ENCODE measurements at regions not wholly inside any gene's neighbourhood (a gene's known extent, or its start where the extent isn't known, plus 50 kb on each side); places are given as distances from the start of the nearest gene placed in this dataset.
"Not testable (repeated sequence)": the region's sequence is repeated elsewhere in the genome, so short reads cannot be mapped to it uniquely, and the experiment has no call there.

DNA sequence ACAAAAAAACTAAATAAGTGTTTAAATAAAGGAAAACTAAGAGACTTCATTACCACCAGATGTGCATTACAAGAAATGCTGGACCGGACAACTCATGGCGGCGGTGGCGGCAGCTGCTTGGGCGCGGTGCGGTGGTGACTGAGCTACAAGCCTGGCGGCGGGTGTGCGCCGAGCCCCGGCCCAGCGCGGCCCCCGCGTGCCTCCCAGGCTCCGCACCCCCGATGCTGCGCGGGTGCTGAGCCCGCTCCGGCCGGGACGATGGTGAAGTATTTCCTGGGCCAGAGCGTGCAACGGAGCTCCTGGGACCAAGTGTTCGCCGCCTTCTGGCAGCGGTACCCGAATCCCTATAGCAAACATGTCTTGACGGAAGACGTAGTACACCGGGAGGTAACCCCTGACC lies 52.2 kb upstream of the RCOR3 start:
- Histone ChIP-seq H3K27ac (no peak overlapping the region), H3K4me1 (replicated peaks) (no peaks in the 10 kb centered on the region), H3K27me3 (replicated peaks) (no peaks in the 10 kb centered on the region), H3K9me3 (replicated peaks) (0 out of 2 replicates have a peak, but pooled peaks cover 5% of the 10 kb centered on the region), H3K4me3 (no peak overlapping the region), H3K36me3 (no peaks in the 10 kb centered on the region)
- no peak for DNase-seq (ENCODE audit: low read depth in 1 of 2, low spot score in 2 of 2)

DNA sequence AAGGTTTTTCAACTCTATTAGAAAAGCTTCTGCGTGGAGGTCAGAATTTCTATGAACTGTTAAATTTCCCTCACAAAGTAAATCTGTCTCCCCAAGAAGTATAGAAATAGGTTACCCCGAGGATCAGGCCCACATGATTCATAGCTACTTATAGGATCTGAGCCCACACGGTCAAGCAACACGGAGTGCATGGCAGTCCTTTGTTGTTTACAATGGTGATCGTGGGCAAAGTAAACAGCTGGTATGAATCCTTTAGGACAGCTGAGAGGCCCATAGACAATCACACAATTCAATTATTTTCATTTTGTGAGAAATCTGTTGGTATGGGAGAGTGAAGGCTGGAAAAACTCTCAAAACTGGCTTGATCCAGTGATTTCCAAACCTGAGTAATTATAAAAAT lies 58.9 kb upstream of the RCOR3 start:
- Histone ChIP-seq H3K4me1 (replicated peaks) (peaks cover 16% of the 10 kb centered on the region), H3K9me3 (replicated peaks) (no peaks in the 10 kb centered on the region), H3K4me3 (no peak overlapping the region), H3K27ac (no peak overlapping the region), H3K36me3 (no peaks in the 10 kb centered on the region), H3K27me3 (replicated peaks) (no peaks in the 10 kb centered on the region)
- DNase-seq (ENCODE audit: low read depth in 1 of 2, low spot score in 2 of 2) = no peak

- Histone ChIP-seq H3K27me3 (replicated peaks) (no peaks in the 10 kb centered on the region), H3K36me3 (no peaks in the 10 kb centered on the region), H3K9me3 (replicated peaks) (no peaks in the 10 kb centered on the region), H3K4me1 (replicated peaks) (peaks cover 16% of the 10 kb centered on the region), H3K27ac (no peak overlapping the region; the same call in 1 of the 2 replicates), H3K4me3 (no peak overlapping the region)
- no peak for DNase-seq (ENCODE audit: low read depth in 1 of 2, low spot score in 2 of 2)
Measured at GRCh38 chr1:211198880-211199279, 60.3 kb upstream of the RCOR3 start.

GRCh38 chr1:211198111-211198510 lies 61.1 kb upstream of the RCOR3 start:
- Histone ChIP-seq H3K4me3 (no peak overlapping the region), H3K4me1 (replicated peaks) (peaks cover 16% of the 10 kb centered on the region), H3K27ac (peak overlapping the region; percentile 64), H3K36me3 (no peaks in the 10 kb centered on the region), H3K27me3 (replicated peaks) (no peaks in the 10 kb centered on the region), H3K9me3 (replicated peaks) (no peaks in the 10 kb centered on the region)
- peak in 1 of 2 experiments; percentile 41 for DNase-seq (ENCODE audit: low read depth in 1 of 2, low spot score in 2 of 2)

DNA sequence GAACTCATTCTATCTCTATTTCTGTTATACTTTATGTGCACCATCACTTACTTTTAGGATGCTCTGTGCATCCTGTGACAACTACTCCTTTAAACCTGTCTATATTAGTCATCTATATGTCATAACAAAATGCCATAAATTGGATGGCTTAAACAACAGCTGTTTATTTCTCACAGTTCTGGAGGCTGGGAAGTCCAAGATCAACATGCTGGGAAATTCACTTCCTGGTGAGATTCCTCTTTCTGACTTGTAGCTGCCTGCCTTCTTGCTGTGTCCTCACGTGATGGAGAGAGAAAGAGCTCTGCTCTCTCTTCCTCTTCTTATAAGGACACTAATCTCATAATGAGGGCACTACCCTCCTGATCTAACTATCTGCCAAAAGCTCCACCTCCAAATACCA lies 62.3 kb upstream of the RCOR3 start:
- Histone ChIP-seq H3K9me3 (replicated peaks) (no peaks in the 10 kb centered on the region), H3K27ac (no peak overlapping the region), H3K4me3 (no peak overlapping the region), H3K27me3 (replicated peaks) (no peaks in the 10 kb centered on the region), H3K36me3 (no peaks in the 10 kb centered on the region), H3K4me1 (replicated peaks) (peaks cover 16% of the 10 kb centered on the region)
- DNase-seq (ENCODE audit: low read depth in 1 of 2, low spot score in 2 of 2) = no peak

GRCh38 chr1:211194826-211195225 lies 60.9 kb upstream of the KCNH1 start:
- no peak for DNase-seq (ENCODE audit: low read depth in 1 of 2, low spot score in 2 of 2)
- H3K4me1 ChIP-seq (replicated peaks) = peaks cover 16% of the 10 kb centered on the region
- no peaks in the 10 kb centered on the region for H3K27me3 ChIP-seq (replicated peaks)
- no peak overlapping the region for H3K4me3 ChIP-seq
- H3K36me3 ChIP-seq = no peaks in the 10 kb centered on the region
- H3K27ac ChIP-seq = no peak overlapping the region
- H3K9me3 ChIP-seq (replicated peaks) = no peaks in the 10 kb centered on the region

GRCh38 chr1:211192227-211192626 lies 58.3 kb upstream of the KCNH1 start:
- H3K27ac ChIP-seq = no peak overlapping the region
- no peak overlapping the region for H3K4me3 ChIP-seq
- no peaks in the 10 kb centered on the region for H3K36me3 ChIP-seq
- no peak for DNase-seq (ENCODE audit: low read depth in 1 of 2, low spot score in 2 of 2)
- no peaks in the 10 kb centered on the region for H3K4me1 ChIP-seq (replicated peaks)
- H3K9me3 ChIP-seq (replicated peaks) = no peaks in the 10 kb centered on the region
- no peaks in the 10 kb centered on the region for H3K27me3 ChIP-seq (replicated peaks)

DNA sequence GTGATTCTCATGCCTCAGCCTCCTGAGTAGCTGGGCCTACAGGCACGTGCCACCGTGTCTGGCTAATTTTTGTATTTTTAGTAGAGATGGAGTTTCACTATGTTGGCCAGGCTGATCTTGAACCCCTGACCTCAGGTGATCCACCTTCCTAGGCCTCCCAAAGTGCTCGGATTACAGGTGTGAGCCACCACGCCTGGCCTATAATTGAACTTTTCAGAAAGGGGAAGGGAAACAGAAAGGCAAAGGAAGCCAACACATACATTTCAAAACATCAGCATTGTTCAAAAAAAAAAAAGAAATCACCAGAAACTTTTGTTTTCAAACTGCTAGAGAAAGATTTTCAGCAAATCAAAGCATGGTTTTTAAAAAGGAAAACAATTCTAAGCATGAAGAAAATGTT lies 54.8 kb upstream of the KCNH1 start:
- not testable (repeated sequence) for H3K4me3 ChIP-seq; H3K9me3 ChIP-seq (replicated peaks); H3K27ac ChIP-seq; DNase-seq (ENCODE audit: low read depth in 1 of 2, low spot score in 2 of 2); H3K27me3 ChIP-seq (replicated peaks); H3K4me1 ChIP-seq (replicated peaks); H3K36me3 ChIP-seq

DNA sequence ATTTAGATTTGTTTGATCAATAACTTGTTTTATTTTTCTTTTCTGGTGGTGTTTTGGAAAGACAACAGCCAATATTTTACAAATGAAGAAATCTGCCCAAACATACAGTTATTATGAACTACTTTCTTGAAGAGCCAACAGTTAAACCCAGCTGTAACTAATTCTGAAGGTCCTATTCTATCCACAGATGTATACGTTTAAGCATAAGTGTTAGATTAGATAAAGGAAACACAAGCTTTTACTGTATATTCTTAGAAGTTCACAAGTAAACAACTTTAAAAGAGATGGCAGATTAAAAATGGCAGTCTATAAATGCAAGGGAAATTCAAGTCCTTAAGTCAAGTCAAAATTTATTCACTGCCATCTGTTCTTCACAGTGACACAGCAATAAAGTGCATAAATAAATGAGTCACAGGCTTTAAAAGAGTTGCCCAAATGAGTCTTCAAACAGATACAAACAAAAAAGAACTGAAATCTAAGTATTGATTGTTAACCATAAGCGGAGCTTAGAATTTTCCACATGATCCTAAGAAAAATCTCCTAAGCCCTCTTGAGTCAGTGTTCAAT lies 49.9 kb upstream of the KCNH1 start:
- no peaks in the 10 kb centered on the region for H3K4me1 ChIP-seq (replicated peaks)
- no peaks in the 10 kb centered on the region for H3K27me3 ChIP-seq (replicated peaks)
- H3K9me3 ChIP-seq (replicated peaks) = no peaks in the 10 kb centered on the region
- no peak for DNase-seq (ENCODE audit: low read depth in 1 of 2, low spot score in 2 of 2)
- H3K27ac ChIP-seq = no peak overlapping the region
- no peak overlapping the region for H3K4me3 ChIP-seq
- H3K36me3 ChIP-seq = no peaks in the 10 kb centered on the region

Measured in SJSA1 (cell line).